ENCODE measurements at regions not wholly inside any gene's neighbourhood (a gene's known extent, or its start where the extent isn't known, plus 50 kb on each side); places are given as distances from the start of the nearest gene placed in this dataset.

GRCh38 chr10:111811517-111811916 is 372.0 kb downstream of the GPAM start:
- Histone ChIP-seq H3K4me1 (replicated peaks in 1 of 2) (no peaks in the 10 kb centered on the region), H3K27me3 (no peaks in the 10 kb centered on the region), H3K4me3 (no peak overlapping the region), H3K36me3 (replicated peaks in 1 of 2) (no peaks in the 10 kb centered on the region), H3K9me3 (replicated peaks in 1 of 3) (no peaks in the 10 kb centered on the region), H3K27ac (no peak overlapping the region)
- TF ChIP-seq CTCF (IDR thresholded peaks at IDR 0.05): no peak
- no peak for TF ChIP-seq POLR2A (IDR thresholded peaks at IDR 0.05)
- DNase-seq: no peak
- WGBS, 4 donors: 65 to 84% (median 66%) methylated on average over 3 of the region's 3 CpGs
- intact Hi-C loops (cut with DNase I): no loop called here

- DNase-seq: no peak
- WGBS, 4 donors: 88 to 95% (median 92%) methylated on average over 3 of the region's 3 CpGs
- no peak overlapping the region for H3K4me3 ChIP-seq
- H3K9me3 ChIP-seq (replicated peaks in 1 of 3): no peaks in the 10 kb centered on the region
- no peaks in the 10 kb centered on the region for H3K27me3 ChIP-seq
- H3K36me3 ChIP-seq (replicated peaks in 1 of 2): no peaks in the 10 kb centered on the region
- intact Hi-C loops (cut with DNase I): no loop called here
- H3K4me1 ChIP-seq (replicated peaks in 1 of 2): no peaks in the 10 kb centered on the region
- TF ChIP-seq POLR2A (IDR thresholded peaks at IDR 0.05) (no peak), CTCF (IDR thresholded peaks at IDR 0.05) (no peak)
- H3K27ac ChIP-seq: no peak overlapping the region
Observed at GRCh38 chr10:111820471-111820870, 363.1 kb downstream of the GPAM start.

- no peaks in the 10 kb centered on the region for H3K36me3 ChIP-seq (replicated peaks in 1 of 2)
- no peaks in the 10 kb centered on the region for H3K27me3 ChIP-seq
- H3K4me1 ChIP-seq (replicated peaks in 1 of 2): no peaks in the 10 kb centered on the region
- DNase-seq: no peak
- H3K4me3 ChIP-seq: no peak overlapping the region
- TF ChIP-seq POLR2A (IDR thresholded peaks at IDR 0.05) (no peak), CTCF (IDR thresholded peaks at IDR 0.05) (no peak)
- H3K27ac ChIP-seq: no peak overlapping the region
- no peaks in the 10 kb centered on the region for H3K9me3 ChIP-seq (replicated peaks in 1 of 3)
- WGBS, 4 donors: 84 to 92% (median 87%) methylated on average over 2 of the region's 2 CpGs
- intact Hi-C loops (cut with DNase I): no loop called here
Observed at GRCh38 chr10:111821871-111822270, 361.7 kb downstream of the GPAM start.

GRCh38 chr10:111822661-111823060 is 360.9 kb downstream of the GPAM start:
- no peaks in the 10 kb centered on the region for H3K36me3 ChIP-seq (replicated peaks in 1 of 2)
- H3K4me3 ChIP-seq: no peak overlapping the region
- H3K27me3 ChIP-seq: no peaks in the 10 kb centered on the region
- no peak overlapping the region for H3K27ac ChIP-seq
- 60 to 85% (median 65%) methylated on average over 2 of the region's 2 CpGs for WGBS, 4 donors
- H3K9me3 ChIP-seq (replicated peaks in 1 of 3): no peaks in the 10 kb centered on the region
- intact Hi-C loops (cut with DNase I): no loop called here
- no peaks in the 10 kb centered on the region for H3K4me1 ChIP-seq (replicated peaks in 1 of 2)
- no peak for DNase-seq
- no peak for TF ChIP-seq CTCF (IDR thresholded peaks at IDR 0.05)
- no peak for TF ChIP-seq POLR2A (IDR thresholded peaks at IDR 0.05)
